GM12801 (cell line): ENCODE measurements at regions not wholly inside any gene's neighbourhood (a gene's known extent, or its start where the extent isn't known, plus 50 kb on each side); places are given as distances from the start of the nearest gene placed in this dataset.

ENCODE experiments used
- CTCF ChIP-seq: IDR thresholded peaks from one replicate; pipeline ENCODE4 v1.5.1; 2011; ENCODE audit warnings: control low read depth; ENCODE audit not compliant: insufficient read length; ENCODE audit errors: extremely low read depth

DNA sequence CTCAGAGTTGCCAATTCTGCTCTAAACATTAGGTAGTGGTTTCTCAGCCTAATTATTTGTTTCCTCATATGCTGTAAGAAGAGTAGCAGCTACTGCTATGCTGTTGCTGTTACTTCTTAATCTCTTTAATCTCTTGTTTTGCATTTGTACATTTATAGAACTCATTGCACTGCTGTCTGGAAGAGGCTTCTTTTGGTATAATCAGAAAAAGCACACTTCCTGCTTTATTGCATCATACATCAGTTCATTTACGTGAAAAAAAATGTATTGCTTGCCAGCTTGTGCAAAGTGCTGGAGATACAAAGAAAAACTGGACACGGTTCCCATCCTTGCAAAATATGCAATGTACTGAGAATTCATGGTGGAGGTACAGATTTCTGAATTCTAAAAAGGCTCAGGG is 332.0 kb downstream of the GRXCR1 start:
- no peak for TF ChIP-seq CTCF

DNA sequence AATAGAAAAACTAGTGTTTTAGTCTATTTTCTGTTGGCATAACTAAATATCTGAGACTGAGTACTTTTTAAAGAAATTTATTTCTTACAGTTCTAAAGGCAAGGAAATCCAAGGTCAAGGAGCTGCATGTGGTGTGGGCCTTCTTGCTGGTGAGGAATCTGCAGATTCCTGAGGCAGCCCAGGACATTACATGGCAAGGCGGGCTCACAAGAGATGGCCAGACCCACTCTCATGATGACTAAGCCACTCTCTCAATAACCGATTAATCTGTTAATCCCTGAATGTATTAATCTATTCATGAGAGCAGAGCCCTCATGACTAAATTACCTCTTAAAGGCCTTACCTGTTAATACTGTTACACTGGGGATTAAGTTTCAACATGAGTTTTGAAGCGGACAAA is 340.8 kb downstream of the GRXCR1 start:
- no peak for TF ChIP-seq CTCF

- TF ChIP-seq CTCF: no peak
Observed at GRCh38 chr4:43234626-43235415, 342.3 kb downstream of the GRXCR1 start.

- TF ChIP-seq CTCF: no peak
Observed at GRCh38 chr4:43238008-43238407, 345.5 kb downstream of the GRXCR1 start.

GRCh38 chr4:43238585-43238984 is 346.1 kb downstream of the GRXCR1 start:
- no peak for TF ChIP-seq CTCF

DNA sequence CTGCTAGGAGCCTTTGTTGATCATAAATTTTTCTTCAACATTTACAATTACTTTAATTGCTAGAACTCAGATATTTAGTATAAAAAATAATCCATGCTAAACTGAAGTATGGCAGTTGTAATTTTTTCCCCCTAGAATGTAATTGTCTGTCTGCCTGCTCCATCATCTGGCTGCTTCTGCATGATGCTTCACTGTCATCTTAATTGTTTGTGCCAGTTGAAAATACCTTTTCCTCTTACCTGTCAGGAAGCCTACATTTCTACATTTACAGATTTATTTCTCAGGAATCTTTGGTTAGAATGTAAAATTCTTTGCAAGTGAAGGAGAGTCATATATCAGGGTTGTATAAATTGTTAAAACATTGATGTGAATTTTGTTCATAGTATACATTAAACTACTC is 348.6 kb downstream of the GRXCR1 start:
- no peak for TF ChIP-seq CTCF

GRCh38 chr4:43242606-43243005 is 350.1 kb downstream of the GRXCR1 start:
- no peak for TF ChIP-seq CTCF
